SK-N-SH (cell line): ENCODE measurements at regions not wholly inside any gene's neighbourhood (a gene's known extent, or its start where the extent isn't known, plus 50 kb on each side); places are given as distances from the start of the nearest gene placed in this dataset.

Experiments used
- CTCF ChIA-PET: fragments of 300-600, 350-600 bp; formaldehyde crosslinking; extraction: SDS; loops from one replicate; lab custom pipeline; 2021; lab: Yijun Ruan, JAX
- POLR2A ChIA-PET: fragments of 350-600 bp; sonication (Branson Sonifier 250); formaldehyde crosslinking; extraction: SDS; loops from one replicate; lab custom pipeline; 2020; ENCODE audit warnings: antibody characterized with exemption, inconsistent platforms; lab: Yijun Ruan, JAX
- DNase-seq: peaks from one replicate; pipeline ENCODE4 v3.0.0; 2012
- H2AFZ ChIP-seq: fragments of 200-600 bp; sonication (generic); 2 replicates; pipeline ENCODE4 v1.8.1; 2016; ENCODE audit warnings: antibody characterized with exemption, mild to moderate bottlenecking, low read depth
- H3F3A ChIP-seq: fragments of 200-600 bp; sonication (generic); replicated peaks from 2 replicates; pipeline ENCODE3; 2016; ENCODE audit warnings: antibody characterized with exemption, mild to moderate bottlenecking; ENCODE audit not compliant: insufficient read depth
- H3K27ac ChIP-seq, 2 experiments: fragments of 200-500 bp in 1 of 2; fragments of 200-600 bp in 1 of 2; sonication (Bioruptor generic) in 1 of 2; sonication (generic), shearing (Covaris generic) in 1 of 2; 2 replicates each; pipeline versions ENCODE4 v1.5.1 to v1.6.1; 2014 to 2016; ENCODE audit warnings: low read depth in 2 of 2, inconsistent platforms in 1 of 2, low read length in 1 of 2, mild to moderate bottlenecking in 1 of 2, mixed read lengths in 1 of 2
- H3K27me3 ChIP-seq: fragments of 200-600 bp; sonication (generic), shearing (Covaris generic); 2 replicates; pipeline ENCODE4 v1.6.1; 2016; ENCODE audit warnings: mixed run types; ENCODE audit not compliant: insufficient read depth
- H3K36me3 ChIP-seq, 2 experiments: fragments of 200-500 bp in 1 of 2; fragments of 200-600 bp in 1 of 2; sonication (Bioruptor generic) in 1 of 2; sonication (generic) in 1 of 2; replicated peaks in 1 of 2; 2 replicates each; pipeline versions ENCODE3 to v1.5.1; 2014 to 2016; ENCODE audit warnings: low read length in 1 of 2, mild to moderate bottlenecking in 1 of 2; ENCODE audit not compliant: insufficient read depth in 2 of 2, control insufficient read depth in 1 of 2
- H3K4me1 ChIP-seq, 2 experiments: fragments of 200-500 bp in 1 of 2; fragments of 200-600 bp in 1 of 2; sonication (Bioruptor generic) in 1 of 2; sonication (generic), shearing (Covaris generic) in 1 of 2; 2 replicates each; pipeline versions ENCODE4 v1.5.1 to v1.6.1; 2014 to 2016; ENCODE audit warnings: low read depth in 1 of 2, low read length in 1 of 2, mixed run types in 1 of 2; ENCODE audit not compliant: insufficient read depth in 2 of 2, control insufficient read depth in 1 of 2
- H3K4me2 ChIP-seq: fragments of 200-600 bp; sonication (generic), shearing (Covaris generic); 2 replicates; pipeline ENCODE4 v1.6.1; 2017; ENCODE audit warnings: mixed run types
- H3K4me3 ChIP-seq, 2 experiments: fragments of 200-500 bp in 1 of 2; fragments of 200-600 bp in 1 of 2; sonication (Bioruptor generic) in 1 of 2; sonication (generic), shearing (Covaris generic) in 1 of 2; 2 replicates each; pipeline versions ENCODE4 v1.5.1 to v1.8.1; 2014 to 2016; ENCODE audit warnings: low read depth in 2 of 2, inconsistent platforms in 1 of 2, low read length in 1 of 2, mild to moderate bottlenecking in 1 of 2, mixed read lengths in 1 of 2, moderate library complexity in 1 of 2
- H3K79me2 ChIP-seq: fragments of 200-600 bp; sonication (generic); 2 replicates; pipeline ENCODE4 v1.8.1; 2017; ENCODE audit warnings: mild to moderate bottlenecking; ENCODE audit not compliant: insufficient read depth
- H3K9ac ChIP-seq: fragments of 200-600 bp; sonication (generic); 2 replicates; pipeline ENCODE4 v1.6.1; 2017; ENCODE audit warnings: mixed run types
- H3K9me2 ChIP-seq: fragments of 200-600 bp; sonication (generic); 2 replicates; pipeline ENCODE4 v1.6.1; 2017; ENCODE audit warnings: mixed run types
- H3K9me3 ChIP-seq: fragments of 200-600 bp; sonication (generic); 2 replicates; pipeline ENCODE4 v1.6.1; 2017; ENCODE audit warnings: mixed run types, mild to moderate bottlenecking, moderate library complexity
- H4K20me1 ChIP-seq: fragments of 200-600 bp; sonication (generic); 2 replicates; pipeline ENCODE4 v1.6.1; 2017; ENCODE audit warnings: mild to moderate bottlenecking, mixed run types; ENCODE audit not compliant: insufficient read depth
- CHD2 ChIP-seq: fragments of 150-350 bp; IDR thresholded peaks from 2 replicates; pipeline ENCODE4 v1.6.1; 2018; ENCODE audit warnings: low read length; ENCODE audit not compliant: partially characterized antibody
- EP300 ChIP-seq, 2 experiments: IDR thresholded peaks; 2 replicates each; pipeline versions ENCODE4 v1.4.0 to v1.6.1; 2012; ENCODE audit warnings: borderline replicate concordance in 1 of 2, low read depth in 1 of 2, low read length in 1 of 2
- FOSL2 ChIP-seq: IDR thresholded peaks from 2 replicates; pipeline ENCODE4 v1.4.0; 2012; ENCODE audit warnings: low read depth, mild to moderate bottlenecking, moderate library complexity, borderline replicate concordance
- FOXJ3 ChIP-seq: sonication (generic); formaldehyde crosslinking; IDR thresholded peaks from 2 replicates; pipeline ENCODE4 v1.5.1; 2020; ENCODE audit warnings: mild to moderate bottlenecking, missing genetic modification reagents
- GATA2 ChIP-seq: sonication (generic); formaldehyde crosslinking; IDR thresholded peaks from 2 replicates; pipeline ENCODE4 v1.5.0; 2020; ENCODE audit warnings: mild to moderate bottlenecking, missing genetic modification reagents
- JUND ChIP-seq: IDR thresholded peaks from 2 replicates; pipeline ENCODE4 v1.4.0; 2012
- MEF2A ChIP-seq: IDR thresholded peaks from 2 replicates; pipeline ENCODE4 v1.4.0; 2012; ENCODE audit warnings: low read depth, borderline replicate concordance
- MXI1 ChIP-seq: IDR thresholded peaks from 2 replicates; pipeline ENCODE4 v1.6.1; 2012; ENCODE audit warnings: mild to moderate bottlenecking, low read depth, low read length, improper control_type of control experiment
- NRF1 ChIP-seq: IDR thresholded peaks from 2 replicates; pipeline ENCODE4 v1.6.1; 2012; ENCODE audit warnings: low read depth, mild to moderate bottlenecking, low read length
- POLR2AphosphoS5 ChIP-seq: IDR thresholded peaks from 2 replicates; pipeline ENCODE4 v1.6.1; 2012; ENCODE audit warnings: low read depth, low read length
- RAD21 ChIP-seq: IDR thresholded peaks from 2 replicates; pipeline ENCODE4 v1.6.1; 2012; ENCODE audit warnings: mild to moderate bottlenecking, low read length
- RCOR1 ChIP-seq: fragments of 150-350 bp; IDR thresholded peaks from 2 replicates; pipeline ENCODE4 v1.6.1; 2017; ENCODE audit warnings: antibody characterized with exemption, low read length
- RFX5 ChIP-seq: IDR thresholded peaks from 2 replicates; pipeline ENCODE4 v1.6.1; 2012; ENCODE audit warnings: mild to moderate bottlenecking, improper control_type of control experiment, low read length
- RXRA ChIP-seq: IDR thresholded peaks from 2 replicates; pipeline ENCODE4 v1.4.0; 2012; ENCODE audit warnings: low read depth, mild to moderate bottlenecking, borderline replicate concordance
- SIN3A ChIP-seq: IDR thresholded peaks from 2 replicates; pipeline ENCODE4 v1.6.1; 2012; ENCODE audit warnings: low read depth, mild to moderate bottlenecking, low read length, moderate library complexity, borderline replicate concordance
- SMC3 ChIP-seq: IDR thresholded peaks from 2 replicates; pipeline ENCODE4 v1.6.1; 2012; ENCODE audit warnings: low read depth, low read length, improper control_type of control experiment
- TAF1 ChIP-seq: IDR thresholded peaks from 2 replicates; pipeline ENCODE4 v1.6.1; 2012; ENCODE audit warnings: low read depth, mild to moderate bottlenecking, low read length, moderate library complexity, borderline replicate concordance
- TEAD4 ChIP-seq: IDR thresholded peaks from 2 replicates; pipeline ENCODE4 v1.4.0; 2012; ENCODE audit warnings: mild to moderate bottlenecking, borderline replicate concordance; ENCODE audit not compliant: insufficient read depth
- USF2 ChIP-seq: fragments of 150-350 bp; IDR thresholded peaks from 2 replicates; pipeline ENCODE4 v1.6.1; 2017; ENCODE audit warnings: antibody characterized with exemption, low read length, low read depth, borderline replicate concordance
- whole genome bisulfite sequencing: methylation state at CpG from one replicate; pipeline ENCODE4 v1.1.6; 2017; ENCODE audit warnings: low lambda C conversion rate; 5-methylcytosine and 5-hydroxymethylcytosine counted together
- TF ChIP-seq, protein P1 (sequence below): IDR thresholded peaks from 2 replicates; pipeline ENCODE4; 2012
- TF ChIP-seq, protein P2 (sequence below): fragments of 150-350 bp; IDR thresholded peaks from 2 replicates; pipeline ENCODE4 v1.6.1; 2016; ENCODE audit warnings: mild to moderate bottlenecking, low read depth, low read length
- TF ChIP-seq, protein P3 (sequence below): IDR thresholded peaks from 2 replicates; pipeline ENCODE4 v1.4.0; 2012; ENCODE audit warnings: low read depth, borderline replicate concordance

- TF ChIP-seq USF2 (no peak), TEAD4 (no peak), POLR2AphosphoS5 (no peak), FOXJ3 (no peak), RXRA (no peak)
- TF ChIP-seq, all 33 proteins: peak for 0
Measured at GRCh38 chr5:123249446-123249845, 160.4 kb downstream of the PRDM6 start (continued).

GRCh38 chr5:123245689-123246088 lies 156.6 kb downstream of the PRDM6 start:
- no peak overlapping the region for H3K4me2 ChIP-seq
- no peak overlapping the region for H3K4me3 ChIP-seq
- peak overlapping the region; percentile 53; the same call in 1 of the 2 replicates for H2AFZ ChIP-seq
- no peaks in the 10 kb centered on the region for H3K4me1 ChIP-seq
- ChIA-PET CTCF (interaction anchor here (0.6 to 1.1 kb wide), 2 partner anchors 16 to 1535 kb away, joined by 3 read pairs; no protein-coding TSS in a partner anchor), POLR2A (no interaction called here)
- H3F3A ChIP-seq: no peaks in the 10 kb centered on the region
- 4% methylated on average over 1 of the region's 1 CpG for WGBS
- no peaks in the 10 kb centered on the region for H3K9me2 ChIP-seq
- H3K36me3 ChIP-seq: no peaks in the 10 kb centered on the region
- H4K20me1 ChIP-seq: no peaks in the 10 kb centered on the region
- no peaks in the 10 kb centered on the region for H3K9me3 ChIP-seq
- no peaks in the 10 kb centered on the region for H3K27me3 ChIP-seq
- TF ChIP-seq SIN3A (no peak), RFX5 (no peak), JUND (no peak), RCOR1 (no peak), USF2 (no peak), MXI1 (no peak), FOSL2 (no peak), SMC3 (no peak), CHD2 (no peak), GATA2 (CRISPR knock-in tag) (no peak), MEF2A (no peak), EP300 (IDR thresholded peaks at IDR 0.05; ENCODE audit: borderline replicate concordance in 1 of 2, low read depth in 1 of 2, low read length in 1 of 2) (no peak), TAF1 (no peak), RAD21 (no peak), RXRA (no peak), NRF1 (no peak)
- TF ChIP-seq, protein P1, sequence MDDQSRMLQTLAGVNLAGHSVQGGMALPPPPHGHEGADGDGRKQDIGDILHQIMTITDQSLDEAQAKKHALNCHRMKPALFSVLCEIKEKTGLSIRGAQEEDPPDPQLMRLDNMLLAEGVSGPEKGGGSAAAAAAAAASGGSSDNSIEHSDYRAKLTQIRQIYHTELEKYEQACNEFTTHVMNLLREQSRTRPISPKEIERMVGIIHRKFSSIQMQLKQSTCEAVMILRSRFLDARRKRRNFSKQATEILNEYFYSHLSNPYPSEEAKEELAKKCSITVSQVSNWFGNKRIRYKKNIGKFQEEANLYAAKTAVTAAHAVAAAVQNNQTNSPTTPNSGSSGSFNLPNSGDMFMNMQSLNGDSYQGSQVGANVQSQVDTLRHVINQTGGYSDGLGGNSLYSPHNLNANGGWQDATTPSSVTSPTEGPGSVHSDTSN: no peak
- TF ChIP-seq, protein P2, sequence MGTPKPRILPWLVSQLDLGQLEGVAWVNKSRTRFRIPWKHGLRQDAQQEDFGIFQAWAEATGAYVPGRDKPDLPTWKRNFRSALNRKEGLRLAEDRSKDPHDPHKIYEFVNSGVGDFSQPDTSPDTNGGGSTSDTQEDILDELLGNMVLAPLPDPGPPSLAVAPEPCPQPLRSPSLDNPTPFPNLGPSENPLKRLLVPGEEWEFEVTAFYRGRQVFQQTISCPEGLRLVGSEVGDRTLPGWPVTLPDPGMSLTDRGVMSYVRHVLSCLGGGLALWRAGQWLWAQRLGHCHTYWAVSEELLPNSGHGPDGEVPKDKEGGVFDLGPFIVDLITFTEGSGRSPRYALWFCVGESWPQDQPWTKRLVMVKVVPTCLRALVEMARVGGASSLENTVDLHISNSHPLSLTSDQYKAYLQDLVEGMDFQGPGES: no peak
- TF ChIP-seq, protein P3, sequence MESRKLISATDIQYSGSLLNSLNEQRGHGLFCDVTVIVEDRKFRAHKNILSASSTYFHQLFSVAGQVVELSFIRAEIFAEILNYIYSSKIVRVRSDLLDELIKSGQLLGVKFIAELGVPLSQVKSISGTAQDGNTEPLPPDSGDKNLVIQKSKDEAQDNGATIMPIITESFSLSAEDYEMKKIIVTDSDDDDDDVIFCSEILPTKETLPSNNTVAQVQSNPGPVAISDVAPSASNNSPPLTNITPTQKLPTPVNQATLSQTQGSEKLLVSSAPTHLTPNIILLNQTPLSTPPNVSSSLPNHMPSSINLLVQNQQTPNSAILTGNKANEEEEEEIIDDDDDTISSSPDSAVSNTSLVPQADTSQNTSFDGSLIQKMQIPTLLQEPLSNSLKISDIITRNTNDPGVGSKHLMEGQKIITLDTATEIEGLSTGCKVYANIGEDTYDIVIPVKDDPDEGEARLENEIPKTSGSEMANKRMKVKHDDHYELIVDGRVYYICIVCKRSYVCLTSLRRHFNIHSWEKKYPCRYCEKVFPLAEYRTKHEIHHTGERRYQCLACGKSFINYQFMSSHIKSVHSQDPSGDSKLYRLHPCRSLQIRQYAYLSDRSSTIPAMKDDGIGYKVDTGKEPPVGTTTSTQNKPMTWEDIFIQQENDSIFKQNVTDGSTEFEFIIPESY: no peak
- H3K79me2 ChIP-seq: no peaks in the 10 kb centered on the region
- H3K9ac ChIP-seq: no peak overlapping the region
- DNase-seq: no peak
- H3K27ac ChIP-seq: no peak overlapping the region
